ENCODE measurements at regions not wholly inside any gene's neighbourhood (a gene's known extent, or its start where the extent isn't known, plus 50 kb on each side); places are given as distances from the start of the nearest gene placed in this dataset.
"Not testable (repeated sequence)": the region's sequence is repeated elsewhere in the genome, so short reads cannot be mapped to it uniquely, and the experiment has no call there.

- no peak for DNase-seq (ENCODE audit: low read depth)
These were observed 1067.8 kb downstream of the DNAJB9 start for GRCh38 chr7:109637428-109637990.

- no peak for DNase-seq (ENCODE audit: low read depth)
These were observed 1068.6 kb downstream of the DNAJB9 start for GRCh38 chr7:109638321-109638720.

- no peak for DNase-seq (ENCODE audit: low read depth)
These were observed 1069.9 kb downstream of the DNAJB9 start for GRCh38 chr7:109639561-109639960.

- DNase-seq (ENCODE audit: low read depth), result no peak
These were observed 1071.8 kb downstream of the DNAJB9 start for GRCh38 chr7:109641445-109641844.

GRCh38 chr7:109646124-109646523 lies 1076.5 kb downstream of the DNAJB9 start:
- DNase-seq (ENCODE audit: low read depth), result no peak

- DNase-seq (ENCODE audit: low read depth), result not testable (repeated sequence)
These were observed 1076.9 kb downstream of the DNAJB9 start for GRCh38 chr7:109646594-109646993.

- not testable (repeated sequence) for DNase-seq (ENCODE audit: low read depth)
These were observed 1077.6 kb downstream of the DNAJB9 start for GRCh38 chr7:109647263-109647662.

GRCh38 chr7:109659261-109659660 lies 1089.6 kb downstream of the DNAJB9 start:
- DNase-seq (ENCODE audit: low read depth), result no peak

- no peak for DNase-seq (ENCODE audit: low read depth)
These were observed 1090.7 kb downstream of the DNAJB9 start for GRCh38 chr7:109660401-109660800.

GRCh38 chr7:109663806-109664205 lies 1094.1 kb downstream of the DNAJB9 start:
- DNase-seq (ENCODE audit: low read depth), result no peak

GRCh38 chr7:109687269-109687668 lies 1117.6 kb downstream of the DNAJB9 start:
- not testable (repeated sequence) for DNase-seq (ENCODE audit: low read depth)

GRCh38 chr7:109692613-109693012 lies 1122.9 kb downstream of the DNAJB9 start:
- DNase-seq (ENCODE audit: low read depth), result not testable (repeated sequence)

- no peak for DNase-seq (ENCODE audit: low read depth)
These were observed 1124.7 kb downstream of the DNAJB9 start for GRCh38 chr7:109694149-109695071.

- no peak for DNase-seq (ENCODE audit: low read depth)
These were observed 1125.7 kb downstream of the DNAJB9 start for GRCh38 chr7:109695419-109695818.

GRCh38 chr7:109696723-109697122 lies 1127.0 kb downstream of the DNAJB9 start:
- no peak for DNase-seq (ENCODE audit: low read depth)

- no peak for DNase-seq (ENCODE audit: low read depth)
These were observed 1130.0 kb downstream of the DNAJB9 start for GRCh38 chr7:109699661-109700060.

- no peak for DNase-seq (ENCODE audit: low read depth)
These were observed 1143.7 kb downstream of the DNAJB9 start for GRCh38 chr7:109713366-109713765.

- not testable (repeated sequence) for DNase-seq (ENCODE audit: low read depth)
These were observed 1149.7 kb downstream of the DNAJB9 start for GRCh38 chr7:109719359-109719758.

- DNase-seq (ENCODE audit: low read depth), result no peak
These were observed 1164.9 kb downstream of the DNAJB9 start for GRCh38 chr7:109734601-109735000.

GRCh38 chr7:109735881-109736280 lies 1166.2 kb downstream of the DNAJB9 start:
- no peak for DNase-seq (ENCODE audit: low read depth)

GRCh38 chr7:109745677-109746410 lies 1176.2 kb downstream of the DNAJB9 start:
- DNase-seq (ENCODE audit: low read depth), result no peak

GRCh38 chr7:109751241-109751640 lies 1181.6 kb downstream of the DNAJB9 start:
- DNase-seq (ENCODE audit: low read depth), result no peak

GRCh38 chr7:109752068-109752467 lies 1182.4 kb downstream of the DNAJB9 start:
- no peak for DNase-seq (ENCODE audit: low read depth)

Measured in fibroblast of the conjunctiva (primary cell).